PC-9 (cell line): ENCODE measurements at regions not wholly inside any gene's neighbourhood (a gene's known extent, or its start where the extent isn't known, plus 50 kb on each side); places are given as distances from the start of the nearest gene placed in this dataset.

Source experiments
- CTCF ChIP-seq: fragments of 200-600 bp; sonication (generic); conservative IDR thresholded peaks from 2 replicates; pipeline ENCODE4 v1.6.1; 2017; ENCODE audit warnings: mixed run types, antibody characterized with exemption, mild to moderate bottlenecking, moderate library complexity
- EZH2 ChIP-seq: fragments of 200-600 bp; sonication (generic); IDR thresholded peaks from 2 replicates; pipeline ENCODE4 v1.8.0; 2017; ENCODE audit warnings: antibody characterized with exemption, low read depth

GRCh38 chrX:3504916-3505315 lies 158.5 kb upstream of the MXRA5 start:
- no peak for TF ChIP-seq CTCF
- no peak for TF ChIP-seq EZH2
